ENCODE measurements at regions not wholly inside any gene's neighbourhood (a gene's known extent, or its start where the extent isn't known, plus 50 kb on each side); places are given as distances from the start of the nearest gene placed in this dataset.
"Not testable (repeated sequence)": the region's sequence is repeated elsewhere in the genome, so short reads cannot be mapped to it uniquely, and the experiment has no call there.

DNA sequence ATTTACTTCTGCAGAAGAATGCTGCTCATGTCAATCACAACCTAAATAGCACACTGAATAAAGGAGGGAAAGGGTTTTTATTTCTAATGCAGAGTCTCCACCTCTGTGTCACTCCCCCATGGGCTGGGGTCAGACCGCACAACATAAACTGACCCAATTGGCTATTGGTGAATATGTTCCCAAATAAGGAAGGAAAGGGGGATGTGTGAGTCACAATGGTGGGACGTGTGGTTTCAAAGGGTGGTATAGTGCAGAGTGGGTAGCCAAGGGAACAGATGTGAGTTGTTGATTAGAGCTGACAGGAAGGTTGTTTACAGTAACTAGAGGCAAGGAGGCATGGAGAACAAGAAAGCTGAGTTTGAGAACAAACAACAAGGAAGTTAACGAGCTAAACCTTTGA is 491.8 kb downstream of the ZPLD1 start:
- no peak for DNase-seq

DNA sequence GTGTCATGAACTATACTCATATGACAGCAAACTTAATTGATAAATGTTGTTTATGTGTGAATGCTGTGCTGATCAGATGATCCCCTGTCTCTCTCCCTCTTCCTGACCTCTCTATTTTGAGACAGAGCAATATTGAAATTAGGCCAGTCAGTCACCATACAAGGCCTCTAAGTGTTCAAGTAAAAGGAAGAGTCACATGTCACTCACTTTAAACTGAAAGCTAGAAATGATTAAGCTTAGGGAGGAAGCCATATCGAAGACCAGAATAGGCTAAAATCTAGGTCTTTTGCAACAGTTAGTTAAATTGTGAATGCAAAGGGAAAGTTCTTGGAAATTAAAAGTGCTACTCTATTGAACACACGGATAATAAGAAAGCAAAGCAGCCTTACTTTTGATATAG is 498.6 kb downstream of the ZPLD1 start:
- DNase-seq, result no peak

- DNase-seq, result no peak
Observed at GRCh38 chr3:102936511-102937045, 501.8 kb downstream of the ZPLD1 start.

DNA sequence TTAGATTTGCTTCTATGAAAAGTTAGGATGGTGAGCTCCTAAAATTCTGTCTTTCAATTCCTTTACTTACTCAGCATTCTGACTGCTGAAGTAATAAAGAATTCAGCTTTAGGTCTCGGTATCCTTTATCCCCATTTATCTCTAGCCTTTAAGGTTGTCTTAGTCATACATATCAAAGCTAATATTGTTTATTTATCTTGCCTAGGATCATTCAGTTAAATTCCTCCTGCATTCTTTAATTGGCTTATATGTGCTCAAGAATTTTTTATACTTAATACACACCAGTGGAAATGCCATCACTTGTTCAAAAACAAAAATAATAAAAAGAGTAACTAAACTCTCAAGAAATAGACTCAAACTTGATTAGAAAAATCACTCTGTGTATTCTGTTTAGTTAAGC is 507.0 kb downstream of the ZPLD1 start:
- DNase-seq, result no peak

DNA sequence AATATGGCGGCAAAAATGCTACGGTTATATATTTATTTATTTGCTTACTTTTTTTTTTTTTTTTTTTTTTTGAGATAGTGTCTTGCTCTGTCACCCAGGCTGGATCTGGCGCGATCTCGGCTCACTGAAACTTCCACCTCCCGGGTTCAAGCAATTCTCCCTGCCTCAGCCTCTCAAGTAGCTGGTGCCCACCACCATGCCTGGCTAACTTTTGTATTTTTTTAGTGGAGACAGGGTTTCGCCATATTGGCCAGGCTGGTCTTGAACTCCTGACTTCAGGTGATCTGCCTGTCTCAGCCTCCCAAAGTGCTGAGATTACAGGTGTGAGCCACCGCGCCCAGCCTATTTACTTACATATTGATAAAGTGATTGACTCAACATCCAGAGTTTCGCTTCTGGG is 511.6 kb downstream of the ZPLD1 start:
- DNase-seq, result not testable (repeated sequence)

DNA sequence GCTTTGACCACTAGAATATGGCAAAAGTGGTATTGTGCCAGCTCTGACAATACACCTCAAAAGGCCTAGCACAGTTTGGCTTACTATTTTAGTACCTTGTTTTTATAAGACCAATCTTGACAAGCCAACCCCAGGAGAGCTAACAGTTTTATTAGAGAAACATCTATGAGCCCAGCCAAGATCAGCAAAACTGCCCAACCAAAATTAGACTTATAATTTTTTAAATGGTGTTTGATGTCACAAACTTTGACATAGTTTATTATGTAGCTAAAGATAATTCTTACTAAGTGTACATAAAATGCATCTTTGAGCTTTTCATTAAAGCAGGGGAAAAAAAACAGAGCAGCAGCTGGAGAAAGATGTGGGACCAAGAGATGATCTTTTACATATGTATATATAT is 537.5 kb downstream of the ZPLD1 start:
- no peak for DNase-seq

DNA sequence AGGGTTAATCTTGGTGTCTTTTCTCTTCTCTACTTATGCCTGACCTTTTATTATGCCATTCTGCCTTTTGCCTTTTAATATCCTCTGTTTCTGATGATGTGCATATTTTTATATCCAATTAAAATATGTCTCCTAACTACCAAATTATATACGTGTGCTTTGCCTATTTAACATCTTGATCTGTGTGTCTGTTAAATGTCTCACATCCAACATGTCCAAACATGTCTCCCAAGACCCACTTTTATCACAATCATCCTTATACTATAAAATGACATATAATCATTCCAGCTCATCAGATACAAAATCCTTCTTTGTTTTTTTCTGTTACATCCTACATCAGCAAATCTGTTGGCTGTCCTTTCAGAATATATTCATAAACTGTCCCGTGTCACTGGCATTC is 539.5 kb downstream of the ZPLD1 start:
- no peak for DNase-seq

- no peak for DNase-seq
Observed at GRCh38 chr3:102979191-102979590, 544.4 kb downstream of the ZPLD1 start.

- no peak for DNase-seq
Observed at GRCh38 chr3:102979682-102980354, 545.0 kb downstream of the ZPLD1 start.

- no peak for DNase-seq
Observed at GRCh38 chr3:102980355-102980696, 545.5 kb downstream of the ZPLD1 start.

DNA sequence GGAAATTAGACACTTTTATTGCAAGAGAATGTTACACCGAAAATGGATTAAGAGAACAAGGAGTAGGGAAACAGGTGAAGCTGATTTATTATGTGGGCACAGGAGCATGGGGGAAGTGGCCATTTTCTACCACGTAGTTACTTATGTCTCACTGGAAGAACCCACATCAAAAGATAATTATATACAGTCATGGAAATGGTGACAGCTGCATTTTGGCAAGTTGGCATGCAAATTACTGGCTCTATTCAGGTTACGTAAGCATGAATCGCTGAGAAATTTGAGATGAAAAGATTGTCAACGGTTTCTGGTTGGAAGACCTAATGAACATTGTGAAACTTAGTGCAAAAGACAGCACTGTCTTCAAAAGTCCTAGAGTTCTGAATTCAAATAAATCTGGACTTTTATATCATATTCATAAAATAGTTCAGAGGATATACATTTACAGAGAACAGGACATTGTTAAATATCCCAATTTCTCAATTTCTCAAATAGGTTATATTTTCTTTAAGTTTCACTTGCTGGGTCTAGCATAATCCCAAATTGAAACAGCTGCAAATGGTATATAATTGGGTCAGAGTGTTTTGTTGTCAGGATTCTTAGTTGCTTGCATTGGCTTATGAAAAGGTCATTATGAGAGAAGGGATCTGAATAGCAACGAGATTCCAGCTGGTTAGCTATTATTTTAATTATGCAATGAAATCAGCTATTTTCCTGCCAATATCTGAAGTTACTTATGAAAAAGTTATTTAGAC is 567.8 kb downstream of the ZPLD1 start:
- DNase-seq, result peak; percentile 35 to 44

- DNase-seq, result no peak
Observed at GRCh38 chr3:103006526-103007183, 571.8 kb downstream of the ZPLD1 start.

DNA sequence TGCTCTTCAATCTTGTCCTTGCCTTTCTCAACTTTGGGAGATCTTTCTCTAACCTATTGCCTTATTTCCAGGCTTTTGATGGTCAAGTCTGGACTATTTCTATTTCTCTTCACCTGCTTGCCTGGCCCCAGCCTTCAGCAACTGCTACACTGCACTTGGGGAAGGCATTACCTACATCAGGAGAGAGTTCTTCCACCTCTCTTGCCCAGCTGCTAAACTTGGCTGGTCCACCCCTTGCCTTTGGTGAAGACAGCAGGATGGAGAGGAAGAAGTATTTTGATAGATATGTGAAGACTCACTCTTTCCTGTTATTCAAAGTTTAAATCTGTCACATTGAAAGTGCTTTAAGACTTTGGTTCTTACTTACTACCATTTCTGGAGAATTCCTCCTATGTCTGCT is 574.8 kb downstream of the ZPLD1 start:
- no peak for DNase-seq

DNA sequence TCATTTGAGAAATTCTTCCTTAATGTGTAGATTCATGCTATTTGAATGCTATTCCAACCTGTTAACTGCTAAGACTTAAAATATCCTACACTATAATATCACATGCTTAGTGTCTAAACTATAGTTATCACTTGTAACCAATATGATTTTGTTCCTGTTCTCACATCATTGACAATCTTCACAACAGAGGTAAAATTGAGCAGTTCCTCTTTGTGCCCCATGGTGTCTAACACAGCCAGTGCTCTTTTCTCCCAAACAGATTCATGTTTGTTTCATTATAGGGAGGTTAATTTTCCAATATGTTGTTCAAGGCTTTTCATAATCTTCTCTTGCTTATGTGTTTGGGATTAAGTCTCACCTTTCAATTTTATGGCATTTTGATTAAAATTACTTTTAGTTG is 591.1 kb downstream of the ZPLD1 start:
- no peak for DNase-seq

GRCh38 chr3:103033841-103034240 is 599.0 kb downstream of the ZPLD1 start:
- DNase-seq, result no peak

GRCh38 chr3:103047640-103048039 is 612.8 kb downstream of the ZPLD1 start:
- DNase-seq, result no peak

GRCh38 chr3:103048068-103048722 is 613.4 kb downstream of the ZPLD1 start:
- DNase-seq, result no peak

GRCh38 chr3:103052236-103052830 is 617.5 kb downstream of the ZPLD1 start:
- DNase-seq, result no peak

GRCh38 chr3:103055021-103055520 is 620.3 kb downstream of the ZPLD1 start:
- no peak for DNase-seq

GRCh38 chr3:103056542-103056941 is 621.7 kb downstream of the ZPLD1 start:
- DNase-seq, result no peak

DNA sequence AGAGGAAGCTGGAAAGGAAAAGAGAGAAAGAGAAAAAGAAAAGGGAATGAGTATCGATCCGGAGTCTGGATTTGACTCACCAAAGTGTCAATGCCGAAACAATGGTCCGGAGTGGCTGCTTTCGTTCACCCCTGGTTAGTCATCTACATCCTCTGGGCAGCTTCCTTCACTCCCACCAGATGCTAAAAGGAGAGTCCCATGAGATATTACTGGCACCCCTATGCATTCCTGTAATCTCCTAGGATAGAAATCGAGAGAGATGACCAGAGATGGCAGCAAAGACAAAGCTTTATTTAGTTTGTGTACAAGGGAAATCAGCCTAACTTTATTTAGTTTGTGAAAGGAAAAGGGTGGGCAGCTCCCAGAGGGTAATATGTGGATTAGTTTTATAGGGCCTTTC is 622.2 kb downstream of the ZPLD1 start:
- no peak for DNase-seq

GRCh38 chr3:103057487-103057886 is 622.7 kb downstream of the ZPLD1 start:
- no peak for DNase-seq

GRCh38 chr3:103059432-103059831 is 624.6 kb downstream of the ZPLD1 start:
- no peak for DNase-seq

All from NCI-H526 (cell line).